HG03135 (cell line): ENCODE measurements at regions not wholly inside any gene's neighbourhood (a gene's known extent, or its start where the extent isn't known, plus 50 kb on each side); places are given as distances from the start of the nearest gene placed in this dataset.

ENCODE experiments used
- ATAC-seq: cut with Tn5 transposase; IDR thresholded peaks from one replicate; pipeline ENCODE4 v1.9.1; 2021; ENCODE audit warnings: mild to moderate bottlenecking, moderate library complexity; ENCODE audit not compliant: unreplicated experiment

DNA sequence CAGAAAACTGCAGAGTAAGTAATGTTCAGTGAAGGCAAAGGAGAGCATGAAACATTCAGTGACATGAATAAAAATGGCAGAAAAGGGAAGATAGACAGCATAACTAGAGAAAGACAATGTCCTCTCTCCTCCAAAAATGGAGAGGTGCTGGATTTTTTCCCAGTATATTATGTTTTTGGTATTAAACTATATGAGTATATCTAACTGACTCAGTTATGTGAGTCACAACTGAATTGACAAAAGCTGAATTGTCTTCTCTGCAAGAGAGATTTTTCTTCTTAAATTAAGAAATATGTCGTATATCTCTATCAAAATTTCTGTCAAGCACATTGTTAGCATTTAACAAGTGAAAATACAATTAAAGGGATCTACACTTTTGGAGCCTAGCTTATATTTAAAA, 375.1 kb downstream of the CHSY3 start:
- no peak for ATAC-seq

DNA sequence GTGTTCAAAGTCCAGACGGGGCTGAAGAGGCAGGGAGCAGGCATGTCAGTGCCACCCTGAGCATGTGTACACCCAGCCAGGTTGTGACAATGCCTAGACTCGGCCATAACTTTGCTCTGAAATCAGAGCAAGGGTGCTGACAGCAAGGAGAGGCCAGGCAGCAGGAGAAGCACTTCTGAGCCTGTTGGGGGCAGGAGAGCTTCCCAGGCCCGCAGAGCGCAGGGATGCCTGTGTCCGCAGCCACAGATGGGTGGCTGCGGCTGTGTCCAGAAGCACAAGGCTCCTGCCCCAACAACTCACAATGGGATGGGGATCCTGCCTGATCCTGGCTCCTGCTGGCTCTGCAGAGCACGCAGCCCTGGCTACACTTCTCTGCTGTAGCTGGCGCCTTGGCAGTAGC, 373.9 kb downstream of the CHSY3 start:
- no peak for ATAC-seq

DNA sequence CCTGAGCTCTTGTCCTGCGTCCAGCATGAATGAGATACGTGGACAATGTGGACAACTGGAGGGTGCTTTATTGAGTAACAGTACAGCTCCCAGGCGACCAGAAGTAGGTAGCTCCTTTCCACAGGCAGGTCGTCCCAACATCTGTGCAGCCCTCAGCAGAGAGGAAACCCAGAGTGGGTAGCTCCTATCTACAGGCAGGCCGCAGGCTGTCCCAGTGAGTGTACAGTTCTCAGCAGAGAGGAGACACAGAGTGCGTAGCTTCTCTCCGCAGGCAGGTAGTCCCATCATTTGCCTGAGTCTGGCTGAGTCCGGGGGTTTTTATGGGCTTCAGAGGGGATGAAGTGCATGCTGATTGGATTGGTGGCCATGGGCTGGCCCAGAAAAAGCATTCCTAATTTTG, 373.3 kb downstream of the CHSY3 start:
- ATAC-seq, result no peak

DNA sequence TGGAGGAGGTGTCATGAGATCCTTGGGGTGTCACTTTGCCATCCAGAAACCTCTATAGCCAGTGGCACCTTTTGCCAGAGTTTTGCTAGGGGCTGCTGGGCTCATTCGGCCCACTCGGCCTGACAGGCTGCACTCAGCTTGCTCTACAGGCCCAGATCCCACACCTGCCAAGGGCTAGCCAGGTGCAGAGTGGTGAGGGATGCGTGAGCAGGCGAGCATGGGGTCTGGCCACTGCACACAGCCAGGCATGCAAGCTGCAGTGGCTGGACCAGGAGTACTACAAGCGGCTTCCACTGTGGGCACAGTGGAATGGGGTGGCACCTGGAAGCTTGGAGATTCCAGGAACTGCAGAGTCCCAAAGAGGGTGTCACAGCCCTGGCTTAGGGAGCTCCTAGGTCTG, 372.7 kb downstream of the CHSY3 start:
- no peak for ATAC-seq

DNA sequence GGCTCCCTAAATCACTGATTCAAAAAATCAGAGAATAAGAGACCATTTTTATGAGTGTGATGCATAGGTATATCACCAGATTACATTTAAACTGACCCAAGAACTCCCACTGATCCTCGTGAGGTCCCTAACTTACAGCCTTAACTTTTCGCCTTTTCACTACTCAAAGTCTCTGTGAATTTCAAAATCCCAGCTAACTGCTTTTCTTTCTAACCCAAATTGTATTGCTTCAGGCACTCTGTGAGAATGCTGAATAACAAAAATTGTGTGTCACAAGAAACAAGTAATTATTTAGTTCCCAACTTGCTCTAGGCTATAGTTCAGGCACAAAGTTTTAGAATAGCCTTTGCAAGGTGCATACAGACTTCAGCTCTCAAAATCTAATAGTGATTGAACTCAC, 368.6 kb downstream of the CHSY3 start:
- ATAC-seq, result no peak

DNA sequence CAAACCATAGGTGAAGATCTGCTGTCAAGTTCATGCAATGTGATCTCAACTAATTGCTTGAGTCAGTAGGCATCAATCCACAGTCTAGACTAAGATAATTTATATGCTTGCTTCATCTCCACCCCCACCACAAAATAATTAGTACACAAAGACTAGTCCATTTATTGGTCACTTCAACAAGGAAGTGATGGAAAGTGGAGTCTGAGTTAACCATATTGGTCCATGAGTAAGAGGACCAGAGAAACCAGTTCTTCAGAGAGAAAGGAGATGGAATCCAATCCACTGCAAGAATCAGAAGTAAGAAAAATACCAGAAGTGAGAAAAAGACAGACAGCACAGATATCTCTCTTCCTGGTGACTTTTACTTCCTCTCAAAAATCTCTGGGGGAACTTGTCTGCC, 366.5 kb downstream of the CHSY3 start:
- ATAC-seq, result no peak

DNA sequence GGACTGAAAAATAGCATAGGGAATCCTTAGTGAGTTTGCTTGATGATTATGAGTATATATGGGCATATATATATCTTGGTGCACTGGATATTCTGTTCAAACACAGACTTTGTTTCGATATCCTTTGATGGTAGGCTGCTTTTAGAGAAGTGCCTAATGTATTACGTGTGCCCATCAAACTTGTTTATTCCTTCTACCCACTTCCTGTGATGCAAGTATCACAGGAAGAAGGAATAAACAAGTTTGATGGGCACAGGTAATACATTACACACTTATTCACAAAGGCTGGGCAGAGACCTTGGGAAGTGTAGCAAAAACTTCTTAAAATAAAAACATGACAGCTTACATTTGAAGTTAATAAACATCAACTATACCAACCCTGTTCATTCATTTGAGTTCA, 364.2 kb downstream of the CHSY3 start:
- ATAC-seq, result no peak

DNA sequence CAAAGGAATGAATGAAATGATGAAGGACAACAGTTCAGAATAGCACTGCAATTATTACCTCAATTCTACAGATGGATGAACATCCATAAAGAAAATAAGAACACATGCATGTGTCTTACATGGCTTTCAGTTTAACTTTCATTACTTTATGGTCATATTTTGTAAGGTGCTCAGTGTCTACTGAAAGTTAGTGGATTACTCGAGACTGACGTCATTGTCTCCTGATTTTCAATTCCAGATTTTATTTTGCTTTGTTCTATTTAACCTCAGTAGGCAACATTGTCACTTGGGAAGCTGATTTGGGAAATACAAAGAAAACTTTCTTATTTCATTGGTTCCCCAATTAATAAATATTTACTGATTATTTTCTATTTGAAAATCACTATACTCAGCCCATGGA, 363.7 kb downstream of the CHSY3 start:
- no peak for ATAC-seq

DNA sequence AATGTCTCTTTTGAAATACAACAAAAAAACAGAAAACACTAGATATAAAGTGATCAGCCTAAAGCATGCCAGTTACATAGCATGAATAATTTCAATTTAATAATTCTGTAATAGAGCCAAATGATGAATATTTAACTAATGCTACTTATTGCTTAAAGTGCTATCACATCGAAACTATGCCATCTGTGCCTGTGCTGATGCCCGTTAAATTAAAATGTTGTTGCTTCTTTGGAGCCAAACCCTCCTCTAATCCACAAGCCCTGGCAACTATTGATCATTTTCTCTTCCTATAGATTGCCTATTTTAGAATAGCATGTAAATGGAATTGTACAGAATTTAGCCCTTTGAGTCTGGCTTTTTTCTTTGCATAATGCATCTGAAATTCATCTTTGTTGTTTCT, 356.2 kb downstream of the CHSY3 start:
- no peak for ATAC-seq

DNA sequence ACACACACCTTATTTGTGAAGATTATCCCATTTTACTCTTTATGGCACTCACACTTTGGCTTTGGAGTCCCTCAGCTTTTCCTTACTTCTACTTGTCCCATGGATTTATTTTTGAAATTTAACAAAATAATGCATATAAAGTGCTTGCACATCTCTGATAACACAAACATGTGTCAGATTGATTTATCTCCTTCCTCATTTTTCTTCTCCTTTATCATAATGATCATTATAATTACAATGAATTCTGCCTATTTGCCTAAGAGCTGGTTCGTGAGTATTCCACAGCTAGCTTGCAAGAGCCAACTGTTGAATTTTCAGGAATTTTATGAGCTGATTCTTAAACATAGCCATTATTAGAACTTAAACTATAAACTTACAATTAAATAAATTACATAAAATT, 347.7 kb downstream of the CHSY3 start:
- ATAC-seq, result no peak

DNA sequence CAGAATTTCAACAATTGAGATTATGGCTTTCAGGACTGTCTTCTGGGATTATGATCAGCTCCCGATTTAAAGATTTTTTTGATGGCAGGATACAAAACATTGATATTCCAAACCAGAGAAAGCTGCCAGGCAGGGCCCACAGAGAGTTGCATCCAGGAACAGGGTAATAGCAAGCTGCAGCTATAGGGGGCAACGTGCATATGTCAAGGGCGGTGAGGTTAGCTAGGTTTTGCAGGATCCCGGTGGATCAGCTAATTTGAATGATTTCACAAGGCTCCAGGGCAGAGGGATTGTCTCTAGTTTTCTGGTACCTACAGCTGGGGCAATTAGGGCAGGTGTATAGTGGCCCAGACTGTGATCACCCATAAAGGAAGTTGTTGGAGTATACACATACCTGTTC, 339.4 kb downstream of the CHSY3 start:
- no peak for ATAC-seq

DNA sequence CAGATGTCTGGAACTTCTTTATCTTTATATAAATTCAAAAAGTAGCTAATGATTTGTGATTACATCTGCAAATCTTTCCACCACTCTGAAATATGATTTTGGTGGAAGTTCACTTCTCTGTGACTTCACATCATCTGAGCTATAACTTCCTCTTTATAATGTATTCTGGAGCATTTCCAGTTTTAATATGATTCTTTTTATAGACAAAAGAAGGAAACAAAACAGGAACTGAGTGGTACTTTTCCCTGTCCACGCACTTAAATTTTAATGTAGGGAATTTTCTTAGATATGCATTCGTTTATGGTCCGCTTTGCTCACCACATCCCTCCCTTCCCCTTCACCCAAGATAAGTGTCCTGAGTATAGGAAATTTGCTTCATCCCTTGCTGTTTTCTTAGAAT, 333.5 kb downstream of the CHSY3 start:
- ATAC-seq, result no peak
